RWPE2 (cell line): ENCODE measurements at regions not wholly inside any gene's neighbourhood (a gene's known extent, or its start where the extent isn't known, plus 50 kb on each side); places are given as distances from the start of the nearest gene placed in this dataset.

Source experiments
- ATAC-seq: fragments of 200-7000 bp; cut with Tn5 transposase; 3 replicates; pipeline ENCODE4 v1.9.1; 2021; ENCODE audit warnings: low read depth
- DNase-seq: peaks from one replicate; pipeline ENCODE4 v3.0.0-alpha.2; 2020; ENCODE audit warnings: low spot score
- H3K27ac ChIP-seq: fragments of 450-650 bp; 2 replicates; pipeline ENCODE4 v1.5.1; 2017; ENCODE audit warnings: mild to moderate bottlenecking; ENCODE audit not compliant: poor library complexity, severe bottlenecking
- H3K27me3 ChIP-seq: fragments of 250-450 bp; sonication (Bioruptor Pico); 2 replicates; pipeline ENCODE4 v1.5.1; 2021; ENCODE audit warnings: mild to moderate bottlenecking, moderate library complexity; ENCODE audit not compliant: insufficient read depth, poor library complexity, severe bottlenecking
- H3K36me3 ChIP-seq: fragments of 250-450 bp; sonication (Bioruptor Pico); 2 replicates; pipeline ENCODE4 v1.5.1; 2020; ENCODE audit warnings: low read depth, mild to moderate bottlenecking, moderate library complexity
- H3K4me1 ChIP-seq: fragments of 250-450 bp; sonication (Bioruptor Pico); 2 replicates; pipeline ENCODE4 v1.5.1; 2021; ENCODE audit warnings: mild to moderate bottlenecking, moderate library complexity; ENCODE audit not compliant: insufficient read depth, poor library complexity, severe bottlenecking
- H3K4me3 ChIP-seq: fragments of 250-450 bp; sonication (Bioruptor Pico); 2 replicates; pipeline ENCODE4 v1.5.1; 2021; ENCODE audit warnings: mild to moderate bottlenecking, moderate library complexity; ENCODE audit not compliant: severe bottlenecking
- H3K9me3 ChIP-seq: fragments of 250-450 bp; sonication (Bioruptor Pico); 2 replicates; pipeline ENCODE4 v1.5.1; 2021; ENCODE audit warnings: mild to moderate bottlenecking, moderate library complexity; ENCODE audit not compliant: severe bottlenecking
- CTCF ChIP-seq: fragments of 450-650 bp; IDR thresholded peaks from one replicate; pipeline ENCODE4 v1.5.1; 2017; ENCODE audit warnings: mild to moderate bottlenecking, moderate library complexity; ENCODE audit not compliant: poor library complexity, severe bottlenecking

- H3K27ac ChIP-seq: no peak overlapping the region
- H3K4me1 ChIP-seq: no peaks in the 10 kb centered on the region
- H3K27me3 ChIP-seq: peaks cover 4% of the 10 kb centered on the region
- H3K9me3 ChIP-seq: no peaks in the 10 kb centered on the region
- TF ChIP-seq CTCF: no peak
- no peak for DNase-seq
- no peak overlapping the region for H3K4me3 ChIP-seq
- ATAC-seq: no peak
- H3K36me3 ChIP-seq: no peaks in the 10 kb centered on the region
Measured at GRCh38 chr9:14413812-14414211, 99.9 kb upstream of the NFIB start.

GRCh38 chr9:14412775-14413174, 98.8 kb upstream of the NFIB start:
- no peak for DNase-seq
- Histone ChIP-seq H3K9me3 (no peaks in the 10 kb centered on the region), H3K27ac (no peak overlapping the region), H3K4me1 (no peaks in the 10 kb centered on the region), H3K4me3 (no peak overlapping the region), H3K36me3 (no peaks in the 10 kb centered on the region), H3K27me3 (no peaks in the 10 kb centered on the region)
- TF ChIP-seq CTCF: no peak
- no peak for ATAC-seq

GRCh38 chr9:14406463-14406862, 92.5 kb upstream of the NFIB start:
- TF ChIP-seq CTCF: no peak

GRCh38 chr9:14405176-14405706, 91.3 kb upstream of the NFIB start:
- Histone ChIP-seq H3K27ac (no peak overlapping the region), H3K4me1 (peaks cover 1% of the 10 kb centered on the region), H3K27me3 (no peaks in the 10 kb centered on the region), H3K4me3 (no peak overlapping the region), H3K36me3 (no peaks in the 10 kb centered on the region), H3K9me3 (no peaks in the 10 kb centered on the region)
- no peak for TF ChIP-seq CTCF
- ATAC-seq (no peak), DNase-seq (no peak)

More at GRCh38 chr9:14406463-14406862, 92.5 kb upstream of the NFIB start:
- no peaks in the 10 kb centered on the region for H3K9me3 ChIP-seq
- DNase-seq (no peak), ATAC-seq (no peak)
- H3K4me3 ChIP-seq: no peak overlapping the region
- no peak overlapping the region for H3K27ac ChIP-seq
- H3K36me3 ChIP-seq: no peaks in the 10 kb centered on the region
- H3K27me3 ChIP-seq: no peaks in the 10 kb centered on the region
- no peaks in the 10 kb centered on the region for H3K4me1 ChIP-seq

- Histone ChIP-seq H3K27ac (no peak overlapping the region), H3K9me3 (no peaks in the 10 kb centered on the region), H3K4me3 (no peak overlapping the region), H3K4me1 (peaks cover 4% of the 10 kb centered on the region), H3K27me3 (no peaks in the 10 kb centered on the region), H3K36me3 (no peaks in the 10 kb centered on the region)
- ATAC-seq (no peak), DNase-seq (no peak)
- no peak for TF ChIP-seq CTCF
Measured at GRCh38 chr9:14403081-14403480, 89.1 kb upstream of the NFIB start.
